ENCODE measurements at regions not wholly inside any gene's neighbourhood (a gene's known extent, or its start where the extent isn't known, plus 50 kb on each side); places are given as distances from the start of the nearest gene placed in this dataset.

- no peak for TF ChIP-seq STAT6 (CRISPR knock-in tag; conservative IDR thresholded peaks at IDR 0.05; ENCODE audit: low read depth)
These were observed 207.1 kb upstream of the PCDH18 start (continued) for GRCh38 chr4:137739391-137739790.

GRCh38 chr4:137738375-137738990, 206.2 kb upstream of the PCDH18 start:
- TF ChIP-seq RORB (CRISPR knock-in tag; IDR thresholded peaks at IDR 0.05), result no peak
- TF ChIP-seq USF2 (CRISPR knock-in tag; IDR thresholded peaks at IDR 0.05), result no peak
- TF ChIP-seq ATF3 (CRISPR knock-in tag; conservative IDR thresholded peaks at IDR 0.05), result no peak
- no peak for TF ChIP-seq STAT6 (CRISPR knock-in tag; conservative IDR thresholded peaks at IDR 0.05; ENCODE audit: low read depth)
- TF ChIP-seq E2F1 (CRISPR knock-in tag; IDR thresholded peaks at IDR 0.05), result no peak
- no peak for TF ChIP-seq EMX1 (CRISPR knock-in tag; IDR thresholded peaks at IDR 0.05)
- no peak for TF ChIP-seq TP53 (CRISPR knock-in tag; IDR thresholded peaks at IDR 0.05)
- no peak for TF ChIP-seq E2F5 (CRISPR knock-in tag; IDR thresholded peaks at IDR 0.05)
- TF ChIP-seq PRRX2 (CRISPR knock-in tag; IDR thresholded peaks at IDR 0.05), result no peak
- TF ChIP-seq FOXP4 (CRISPR knock-in tag; IDR thresholded peaks at IDR 0.05), result no peak
- TF ChIP-seq CDX4 (CRISPR knock-in tag; IDR thresholded peaks at IDR 0.05; ENCODE audit: borderline replicate concordance), result no peak
- TF ChIP-seq IRF2 (CRISPR knock-in tag; IDR thresholded peaks at IDR 0.05; ENCODE audit: borderline replicate concordance, low read depth), result no peak
- no peak for TF ChIP-seq JUN (CRISPR knock-in tag; IDR thresholded peaks at IDR 0.05)
- TF ChIP-seq CBFB (CRISPR knock-in tag; IDR thresholded peaks at IDR 0.05; ENCODE audit: low read depth), result no peak
- no peak for TF ChIP-seq IRF1 (CRISPR knock-in tag; IDR thresholded peaks at IDR 0.05)
- no peak for TF ChIP-seq ZNF138 (CRISPR knock-in tag; conservative IDR thresholded peaks at IDR 0.05)
- Mint-ChIP-seq H3K27ac (no peak overlapping the region), H3K4me1 (no peaks in the 10 kb centered on the region; the same call in 1 of the 2 replicates), H3K36me3 (no peaks in the 10 kb centered on the region), H3K9me3 (peaks cover 9% of the 10 kb centered on the region), H3K4me3 (no peak overlapping the region), H3K27me3 (ENCODE audit: low read depth) (no peaks in the 10 kb centered on the region)
- ATAC-seq (no peak), DNase-seq (ENCODE audit: low spot score) (no peak)
- ChIA-PET POLR2A (no interaction called here), CTCF (interaction anchor here (0.8 kb wide), 1 partner anchor 352 kb away, joined by 4 read pairs; no protein-coding TSS in a partner anchor)
